K562 (cell line): ENCODE measurements at regions not wholly inside any gene's neighbourhood (a gene's known extent, or its start where the extent isn't known, plus 50 kb on each side); places are given as distances from the start of the nearest gene placed in this dataset.

Experiments
- ATAC-seq: fragments of 200-7000 bp; cut with Tn5 transposase; 3 replicates; pipeline ENCODE4 v1.9.1; 2020; ENCODE audit warnings: moderate library complexity
- BruUV-seq: library from RNA; stranded (reverse); fragments of 400-500 nt; replicated peaks from 2 replicates; lab custom pipeline; 2021; lab: Mats Ljungman, UMichigan
- CTCF ChIA-PET: fragments of 300-600 bp; formaldehyde crosslinking; extraction: SDS; loops from one replicate; lab custom pipeline; 2021; ENCODE audit warnings: low intra/inter-chr PET ratio; lab: Yijun Ruan, JAX
- POLR2A ChIA-PET: fragments of 300-600, 350-650 bp; sonication (Branson Sonifier 250); formaldehyde crosslinking; extraction: SDS; loops from one replicate; lab custom pipeline; 2021; ENCODE audit warnings: antibody characterized with exemption, inconsistent platforms; lab: Yijun Ruan, JAX
- DNase-seq, 4 experiments: peaks; one replicate each; pipeline versions ENCODE4 v3.0.0 to v3.0.0-alpha.2; 2011 to 2018; ENCODE audit warnings: low spot score in 3 of 4, mixed read lengths in 3 of 4; ENCODE audit errors: extremely low read depth in 1 of 4
- FAIRE-seq: peaks from 2 replicates; lab custom pipeline; 2011; peaks lifted over from hg19 to GRCh38; lab: Jason Lieb, UNC
- H2AFZ ChIP-seq: 2 replicates; pipeline ENCODE4 v1.6.0; 2011; ENCODE audit warnings: low read depth, low read length, control low read depth, inconsistent platforms
- H3K27ac ChIP-seq: fragments of 200-600 bp; 3 replicates; pipeline ENCODE4 v1.8.0; 2011; ENCODE audit warnings: low read depth, mild to moderate bottlenecking, control low read depth, inconsistent platforms, low read length, moderate library complexity, mixed read lengths; ENCODE audit errors: extremely low read depth
- H3K27me3 ChIP-seq, 2 experiments: fragments of 300-600 bp in 1 of 2; 2 replicates in 1 of 2; 3 replicates in 1 of 2; pipeline versions ENCODE4 v1.6.0 to v1.8.0; 2011; ENCODE audit warnings: inconsistent platforms in 2 of 2, low read length in 2 of 2, mild to moderate bottlenecking in 1 of 2, mixed read lengths in 1 of 2, moderate library complexity in 1 of 2; ENCODE audit not compliant: control insufficient read depth in 2 of 2, insufficient read depth in 2 of 2
- H3K36me3 ChIP-seq: fragments of 300-600 bp; 3 replicates; pipeline ENCODE4 v1.8.0; 2011; ENCODE audit warnings: mild to moderate bottlenecking, low read length, inconsistent platforms; ENCODE audit not compliant: control insufficient read depth, insufficient read depth
- H3K4me1 ChIP-seq, 2 experiments: fragments of 200-600 bp in 1 of 2; replicated peaks in 1 of 2; 2 replicates in 1 of 2; 3 replicates in 1 of 2; pipeline versions ENCODE4 v1.5.1 to v1.8.0; 2011; ENCODE audit warnings: inconsistent platforms in 2 of 2, low read length in 2 of 2, mild to moderate bottlenecking in 1 of 2, mixed read lengths in 1 of 2, moderate library complexity in 1 of 2; ENCODE audit not compliant: control insufficient read depth in 2 of 2, insufficient read depth in 2 of 2
- H3K4me2 ChIP-seq: 2 replicates; pipeline ENCODE4 v1.6.1; 2011; ENCODE audit warnings: low read length, control low read depth, inconsistent platforms, mixed read lengths; ENCODE audit not compliant: insufficient read depth
- H3K4me3 ChIP-seq: fragments of 200-600 bp; sonication (generic), shearing (Covaris generic); 2 replicates; pipeline ENCODE4 v1.5.1; 2016; ENCODE audit warnings: control low read depth, inconsistent platforms
- H3K79me2 ChIP-seq: fragments of 200-600 bp; 3 replicates; pipeline ENCODE4 v1.8.0; 2011; ENCODE audit warnings: low read length, inconsistent platforms; ENCODE audit not compliant: control insufficient read depth, insufficient read depth
- H3K9ac ChIP-seq, 2 experiments: 2 replicates each; pipeline versions ENCODE4 v1.6.0 to v1.6.1; 2011; ENCODE audit warnings: low read depth in 2 of 2, low read length in 2 of 2, control low read depth in 1 of 2, inconsistent platforms in 1 of 2, mild to moderate bottlenecking in 1 of 2, mixed read lengths in 1 of 2; ENCODE audit not compliant: insufficient read depth in 1 of 2
- H3K9me1 ChIP-seq: one replicate; pipeline ENCODE4 v1.6.0; 2011; ENCODE audit warnings: inconsistent platforms, mild to moderate bottlenecking, low read length, moderate library complexity; ENCODE audit not compliant: control insufficient read depth, insufficient read depth
- H3K9me3 ChIP-seq: replicated peaks from 2 replicates; pipeline ENCODE4 v1.5.1; 2011; ENCODE audit warnings: low read depth, low read length, inconsistent platforms; ENCODE audit not compliant: control insufficient read depth, insufficient read depth
- H4K20me1 ChIP-seq: replicated peaks from 2 replicates; pipeline ENCODE4 v1.6.1; 2011; ENCODE audit warnings: low read length, inconsistent platforms, mixed read lengths; ENCODE audit not compliant: control insufficient read depth, insufficient read depth
- ARHGAP35 ChIP-seq: fragments of 450-650 bp; IDR thresholded peaks from 2 replicates; pipeline ENCODE4 v1.6.1; 2018; ENCODE audit not compliant: partially characterized antibody
- CBX2 ChIP-seq: fragments of 200-600 bp; sonication (generic); IDR thresholded peaks from one replicate; pipeline ENCODE4 v1.6.1; 2012; ENCODE audit warnings: mild to moderate bottlenecking, low read length, inconsistent platforms; ENCODE audit not compliant: insufficient read depth, poor library complexity, severe bottlenecking
- DMBX1 ChIP-seq: fragments of 250-450 bp; sonication (Bioruptor Pico); IDR thresholded peaks from 2 replicates; pipeline ENCODE4 v1.8.0; 2022; ENCODE audit warnings: inconsistent platforms, mild to moderate bottlenecking, moderate library complexity, borderline replicate concordance
- RCOR1 ChIP-seq, 2 experiments: IDR thresholded peaks; 2 replicates each; pipeline ENCODE4 v1.6.1; 2012; ENCODE audit warnings: low read depth in 2 of 2, low read length in 2 of 2, borderline replicate concordance in 1 of 2, improper control_type of control experiment in 1 of 2
- SUPT5H ChIP-seq: fragments of 450-650 bp; IDR thresholded peaks from 2 replicates; pipeline ENCODE4 v1.6.1; 2016
- WGBS: fragments of 100-300 bp; shearing (Covaris generic); methylation state at CpG from one replicate; pipeline ENCODE4 v1.1.6; 2016; ENCODE audit warnings: low coverage, mixed read lengths; ENCODE audit not compliant: insufficient coverage; ENCODE audit errors: missing lambda C conversion rate; 5-methylcytosine and 5-hydroxymethylcytosine counted together
- in situ Hi-C: fragments of 300-500 bp; cut with MboI; formaldehyde crosslinking; loops from 4 replicates; pipeline ENCODE4 v1.15.0; 2018; ENCODE audit warnings: inconsistent platforms, mixed read lengths
- intact Hi-C: fragments of 100-400 bp; cut with micrococcal nuclease; formaldehyde crosslinking; loops from 2 replicates; pipeline ENCODE4 v1.14.2; 2022

DNA sequence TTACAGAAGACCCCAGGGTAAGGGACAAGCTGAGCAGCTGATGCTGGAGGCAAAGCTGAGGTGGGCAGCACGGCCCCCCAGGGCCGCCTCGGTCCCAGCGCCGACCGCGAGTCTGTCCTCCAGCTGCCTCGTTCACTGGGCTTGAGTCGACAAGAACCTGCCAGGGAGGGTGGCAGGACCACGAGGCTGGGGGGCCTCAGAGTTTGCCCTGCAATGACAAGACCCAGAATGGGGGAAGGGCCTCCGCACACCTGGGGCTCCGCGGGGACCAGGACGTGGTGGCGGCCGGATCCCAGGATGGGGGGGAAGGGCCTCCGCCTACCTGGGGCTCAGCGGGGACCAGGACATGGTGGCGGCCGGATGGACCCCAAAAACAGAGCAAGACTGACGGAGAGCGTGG is 53.9 kb upstream of the COL18A1 start (continued):
- TF ChIP-seq SUPT5H (no peak), CBX2 (no peak), RCOR1 (IDR thresholded peaks at IDR 0.05; ENCODE audit: borderline replicate concordance in 1 of 2, low read depth in 2 of 2, low read length in 2 of 2) (no peak), DMBX1 (CRISPR knock-in tag) (no peak)
- TF ChIP-seq, all 486 proteins: peak for 0

DNA sequence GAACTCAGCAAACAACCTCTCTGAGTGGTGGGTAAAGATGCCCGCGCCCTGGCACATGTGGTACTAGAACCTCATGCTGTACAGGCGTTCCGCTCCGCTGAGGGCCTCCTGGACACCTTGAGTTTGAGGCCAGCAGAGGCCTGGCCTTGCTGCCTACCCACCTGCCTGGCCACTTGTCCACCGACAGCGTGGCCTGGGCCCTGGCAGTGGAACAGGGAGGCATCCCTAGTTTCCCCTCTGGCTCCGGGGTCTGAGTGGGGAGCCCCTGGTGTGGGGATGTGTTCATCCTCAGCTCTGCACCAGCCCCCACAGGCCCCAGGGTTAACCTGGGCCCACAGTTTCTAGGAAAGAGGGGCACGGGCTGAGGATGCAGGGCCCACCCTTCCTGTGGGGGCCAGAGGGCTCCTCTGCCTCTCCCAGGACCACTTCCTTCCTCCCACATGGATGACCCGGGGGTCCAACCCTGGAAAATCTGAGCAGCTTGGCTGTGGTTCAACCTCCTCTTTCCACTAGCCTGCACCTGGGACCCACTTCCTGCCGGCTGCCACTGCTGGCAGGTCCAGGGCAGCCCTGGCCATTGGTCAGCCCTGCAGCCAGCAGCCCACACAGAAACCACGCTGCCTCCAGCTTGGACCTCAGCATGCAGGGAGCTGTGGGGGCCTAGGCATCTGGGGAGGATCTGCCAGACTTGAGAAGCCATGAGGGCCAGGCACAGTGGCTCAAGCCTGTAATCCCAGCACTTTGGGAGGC is 53.3 kb upstream of the COL18A1 start:
- FAIRE-seq, result no peak

More for the DNA sequence above, 53.3 kb upstream of the COL18A1 start:
- BruUV-seq, result no TSS peak
- in situ Hi-C loops (no loop called here), intact Hi-C loops (no loop called here)
- Histone ChIP-seq H3K4me3 (no peak overlapping the region), H3K9ac (no peak overlapping the region), H3K9me3 (no peaks in the 10 kb centered on the region), H3K27me3 (peaks cover 22 to 59% of the 10 kb centered on the region in 2 experiments), H3K9me1 (no peaks in the 10 kb centered on the region), H3K36me3 (no peaks in the 10 kb centered on the region), H3K4me2 (no peak overlapping the region), H3K27ac (no peak overlapping the region), H2AFZ (no peak overlapping the region), H3K4me1 (peaks cover 3 to 50% of the 10 kb centered on the region in 2 experiments; a peak in 4 of 5 replicates), H4K20me1 (peaks cover 11% of the 10 kb centered on the region; the same call in 1 of the 2 replicates), H3K79me2 (no peaks in the 10 kb centered on the region)
- DNase-seq, result no peak
- no peak for TF ChIP-seq ARHGAP35
- ChIA-PET CTCF (no interaction called here), POLR2A (no interaction called here)
- no peak for ATAC-seq
- WGBS, result 11% methylated on average over 11 of the region's 12 CpGs
